HG03571 (cell line): ENCODE measurements at regions not wholly inside any gene's neighbourhood (a gene's known extent, or its start where the extent isn't known, plus 50 kb on each side); places are given as distances from the start of the nearest gene placed in this dataset.
"Not testable (repeated sequence)": the region's sequence is repeated elsewhere in the genome, so short reads cannot be mapped to it uniquely, and the experiment has no call there.

Experiments used
- ATAC-seq: cut with Tn5 transposase; IDR thresholded peaks from one replicate; pipeline ENCODE4 v1.9.1; 2021; ENCODE audit not compliant: unreplicated experiment

- ATAC-seq = no peak
Measured at GRCh38 chr18:27311114-27311513, 126.0 kb upstream of the CHST9 start.

- ATAC-seq = no peak
Measured at GRCh38 chr18:27301615-27302378, 116.7 kb upstream of the CHST9 start.

- no peak for ATAC-seq
Measured at GRCh38 chr18:27298214-27298804, 113.2 kb upstream of the CHST9 start.

GRCh38 chr18:27285973-27286562 lies 101.0 kb upstream of the CHST9 start:
- not testable (repeated sequence) for ATAC-seq

DNA sequence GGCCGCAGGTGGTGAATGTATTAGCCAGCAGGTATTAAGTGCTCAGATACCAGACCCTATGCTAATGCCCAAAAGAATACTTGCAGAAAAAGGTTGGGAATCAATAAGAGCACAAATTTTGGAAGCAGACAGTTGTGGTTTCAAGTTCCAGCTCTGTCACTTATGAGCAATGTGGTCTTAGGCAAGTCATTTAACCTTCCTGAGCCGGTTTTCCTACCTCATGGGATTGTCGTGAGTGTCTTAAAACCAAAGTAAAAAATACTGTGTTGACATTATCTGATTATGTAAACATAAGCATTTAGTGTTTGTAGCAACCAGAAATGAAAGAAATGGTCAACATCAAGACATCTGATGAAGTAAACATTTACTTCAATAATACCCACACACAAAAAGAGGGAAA lies 93.0 kb upstream of the CHST9 start:
- ATAC-seq = no peak

DNA sequence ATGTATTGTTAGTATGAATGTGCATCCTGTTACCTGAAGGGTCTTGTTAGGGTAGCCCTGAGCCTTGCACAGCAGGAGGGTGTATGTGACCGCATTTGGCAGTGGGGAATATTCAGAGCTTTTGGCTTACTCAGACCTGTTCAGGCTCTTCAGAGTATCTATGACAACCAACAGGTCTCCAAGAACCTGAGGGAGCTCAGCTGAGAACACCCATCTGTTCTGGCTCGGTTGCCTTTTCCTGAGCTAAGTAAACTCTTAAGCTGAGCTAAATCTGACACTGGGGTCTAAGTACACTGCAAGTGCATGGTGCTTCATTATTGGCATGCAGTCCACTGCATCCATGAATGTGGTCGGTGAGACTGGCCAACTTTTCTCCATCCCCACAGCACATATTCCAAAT lies 92.4 kb upstream of the CHST9 start:
- ATAC-seq = no peak

GRCh38 chr18:27276886-27277285 lies 91.8 kb upstream of the CHST9 start:
- ATAC-seq = no peak

- no peak for ATAC-seq
Measured at GRCh38 chr18:27276479-27276878, 91.4 kb upstream of the CHST9 start.

DNA sequence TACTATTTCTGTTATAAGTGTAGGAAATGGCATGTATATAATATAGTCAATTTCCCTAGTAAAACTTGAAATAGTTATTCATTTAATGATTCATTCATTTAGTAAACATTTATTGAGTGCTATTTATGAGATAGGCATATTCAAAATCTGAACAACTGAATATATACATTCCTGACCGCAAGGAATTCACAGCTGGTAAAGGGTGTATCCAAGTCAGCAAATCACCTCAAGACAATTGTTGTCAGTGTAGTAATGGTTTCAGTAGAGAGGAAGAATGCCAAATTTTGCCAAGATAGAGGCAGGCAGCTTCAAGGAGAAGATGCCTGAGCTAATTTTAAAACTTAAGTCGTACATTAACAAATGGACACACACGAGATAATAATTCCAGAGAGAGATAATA lies 89.8 kb upstream of the CHST9 start:
- no peak for ATAC-seq

- ATAC-seq = no peak
Measured at GRCh38 chr18:27270508-27270907, 85.4 kb upstream of the CHST9 start.

GRCh38 chr18:27263369-27263768 lies 78.3 kb upstream of the CHST9 start:
- no peak for ATAC-seq

DNA sequence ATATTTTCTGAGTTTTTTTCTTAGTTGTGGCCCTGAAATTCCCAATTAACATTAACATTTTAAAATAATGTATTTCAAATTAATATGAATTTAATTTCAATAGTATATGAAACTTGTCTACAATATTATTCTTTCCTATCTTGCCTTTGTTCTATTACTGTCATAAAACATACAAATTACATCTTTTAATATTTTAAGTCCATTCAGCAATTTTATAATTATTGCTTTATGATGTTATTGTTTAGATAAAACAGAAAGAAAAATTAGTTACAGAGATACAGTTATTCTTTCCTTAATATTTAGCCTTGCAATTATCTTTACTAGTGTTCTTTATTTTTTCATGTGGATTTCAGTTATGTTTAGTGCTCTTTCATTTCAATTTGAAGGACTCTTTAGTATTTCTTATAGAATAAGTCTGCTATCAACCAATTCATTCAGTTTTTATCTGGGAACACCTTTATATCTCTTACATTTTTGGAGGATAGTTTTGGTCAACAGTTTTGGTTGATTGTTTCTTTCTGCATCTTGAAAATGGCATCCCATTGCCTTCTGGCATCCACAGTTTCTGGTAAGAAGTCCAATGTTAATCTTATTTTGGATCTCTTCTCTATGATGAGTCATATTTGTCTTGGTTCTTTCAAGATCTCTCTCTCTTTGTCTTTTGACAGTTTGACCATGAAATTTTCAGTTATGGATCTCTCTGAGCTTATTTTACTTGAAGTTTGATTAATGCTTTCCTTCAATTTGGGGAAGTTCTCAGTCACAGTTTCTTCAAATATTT lies 76.9 kb upstream of the CHST9 start:
- no peak for ATAC-seq

DNA sequence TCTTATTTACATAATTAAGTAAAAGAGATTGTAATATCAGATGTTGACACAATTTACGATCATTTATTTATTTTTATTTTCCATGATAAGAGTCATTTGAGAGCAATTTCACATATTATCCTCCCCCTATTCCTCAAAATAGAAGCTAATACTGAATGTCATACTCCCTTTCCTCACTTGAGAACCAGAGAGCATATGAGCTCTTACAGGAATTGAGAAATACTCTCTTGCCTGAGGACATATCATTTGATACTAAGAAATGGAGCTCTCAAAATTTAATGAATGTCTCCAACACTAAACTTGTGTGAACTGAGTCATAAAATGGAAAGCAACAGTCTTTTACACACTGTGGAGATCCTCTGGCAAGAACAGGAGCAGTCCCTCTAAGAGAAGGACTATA lies 68.5 kb upstream of the CHST9 start:
- no peak for ATAC-seq

GRCh38 chr18:27250471-27250870 lies 65.4 kb upstream of the CHST9 start:
- no peak for ATAC-seq

- no peak for ATAC-seq
Measured at GRCh38 chr18:27249933-27250332, 64.8 kb upstream of the CHST9 start.

GRCh38 chr18:27244259-27244658 lies 59.2 kb upstream of the CHST9 start:
- ATAC-seq = no peak

- no peak for ATAC-seq
Measured at GRCh38 chr18:27242392-27243047, 57.4 kb upstream of the CHST9 start.

GRCh38 chr18:27240383-27240782 lies 55.3 kb upstream of the CHST9 start:
- ATAC-seq = no peak

- ATAC-seq = no peak
Measured at GRCh38 chr18:27239669-27240068, 54.6 kb upstream of the CHST9 start.

GRCh38 chr18:27235218-27235870 lies 50.2 kb upstream of the CHST9 start:
- ATAC-seq = no peak
